Stimulated activated naive CD8-positive, alpha-beta T cell treated with anti-CD3 and anti-CD28 coated beads, Interleukin-15, Interleukin-2, amounts not matched to agents 100 U/mL and 50 U/mL, for 24 hours (primary cell): ENCODE measurements at regions not wholly inside any gene's neighbourhood (a gene's known extent, or its start where the extent isn't known, plus 50 kb on each side); places are given as distances from the start of the nearest gene placed in this dataset.

ENCODE experiments used
- ATAC-seq: fragments of 150-1000 bp; cut with Tn5 transposase; one replicate; pipeline ENCODE4 v1.10.0; 2021
- DNase-seq: peaks from one replicate; pipeline ENCODE4 v3.0.0; 2021

GRCh38 chr4:18880871-18881270 is 859.3 kb upstream of the LCORL start:
- ATAC-seq: no peak
- DNase-seq: no peak

GRCh38 chr4:18878561-18878960 is 857.0 kb upstream of the LCORL start:
- no peak for DNase-seq
- no peak for ATAC-seq

GRCh38 chr4:18869166-18869565 is 847.6 kb upstream of the LCORL start:
- DNase-seq: no peak
- no peak for ATAC-seq

- ATAC-seq (no peak), DNase-seq (no peak)
Measured at GRCh38 chr4:18860836-18861530, 839.4 kb upstream of the LCORL start.

GRCh38 chr4:18859468-18859867 is 837.9 kb upstream of the LCORL start:
- DNase-seq (no peak), ATAC-seq (no peak)

GRCh38 chr4:18858229-18858922 is 836.8 kb upstream of the LCORL start:
- ATAC-seq (no peak), DNase-seq (no peak)

- no peak for DNase-seq
- ATAC-seq: no peak
Measured at GRCh38 chr4:18850867-18851266, 829.3 kb upstream of the LCORL start.

GRCh38 chr4:18847249-18847890 is 825.8 kb upstream of the LCORL start:
- ATAC-seq (no peak), DNase-seq (no peak)

- no peak for DNase-seq
- no peak for ATAC-seq
Measured at GRCh38 chr4:18846313-18846712, 824.8 kb upstream of the LCORL start.

GRCh38 chr4:18844726-18845125 is 823.2 kb upstream of the LCORL start:
- ATAC-seq (no peak), DNase-seq (no peak)

- ATAC-seq (no peak), DNase-seq (no peak)
Measured at GRCh38 chr4:18842431-18842830, 820.9 kb upstream of the LCORL start.

- DNase-seq (no peak), ATAC-seq (no peak)
Measured at GRCh38 chr4:18840481-18840880, 818.9 kb upstream of the LCORL start.

- ATAC-seq (no peak), DNase-seq (no peak)
Measured at GRCh38 chr4:18816228-18816895, 794.8 kb upstream of the LCORL start.

- ATAC-seq (no peak), DNase-seq (no peak)
Measured at GRCh38 chr4:18815779-18816173, 794.2 kb upstream of the LCORL start.

GRCh38 chr4:18815081-18815778 is 793.7 kb upstream of the LCORL start:
- ATAC-seq: no peak

GRCh38 chr4:18813771-18814170 is 792.2 kb upstream of the LCORL start:
- ATAC-seq: no peak
- no peak for DNase-seq

More at GRCh38 chr4:18815081-18815778, 793.7 kb upstream of the LCORL start:
- DNase-seq: no peak

- DNase-seq (no peak), ATAC-seq (no peak)
Measured at GRCh38 chr4:18813055-18813454, 791.5 kb upstream of the LCORL start.

GRCh38 chr4:18803781-18804180 is 782.2 kb upstream of the LCORL start:
- ATAC-seq (no peak), DNase-seq (no peak)

- no peak for DNase-seq
- ATAC-seq: no peak
Measured at GRCh38 chr4:18798123-18798522, 776.6 kb upstream of the LCORL start.

GRCh38 chr4:18795794-18796193 is 774.2 kb upstream of the LCORL start:
- ATAC-seq (no peak), DNase-seq (no peak)

- DNase-seq: no peak
- no peak for ATAC-seq
Measured at GRCh38 chr4:18777190-18777930, 755.8 kb upstream of the LCORL start.

GRCh38 chr4:18767921-18768320 is 746.4 kb upstream of the LCORL start:
- ATAC-seq: no peak
- no peak for DNase-seq
